Uterus (tissue), 2 donors: ENCODE measurements at regions not wholly inside any gene's neighbourhood (a gene's known extent, or its start where the extent isn't known, plus 50 kb on each side); places are given as distances from the start of the nearest gene placed in this dataset.

Experiments used
- CTCF ChIP-seq, 4 experiments: fragments of 200-600 bp in 2 of 4; fragments of 450-650 bp in 2 of 4; sonication (generic) in 2 of 4; IDR thresholded peaks; one replicate each; pipeline ENCODE4 v1.5.1; 2016 to 2019; ENCODE audit warnings: antibody characterized with exemption in 4 of 4, mild to moderate bottlenecking in 2 of 4, moderate library complexity in 1 of 4
- POLR2A ChIP-seq, 2 donors: fragments of 450-650 bp; IDR thresholded peaks; one replicate each; pipeline ENCODE4 v1.6.1; 2016; ENCODE audit warnings: antibody characterized with exemption in 2 of 2, mild to moderate bottlenecking in 1 of 2, moderate library complexity in 1 of 2

GRCh38 chr6:19087897-19088296 lies 700.7 kb downstream of the RNF144B start:
- no peak for TF ChIP-seq CTCF (IDR thresholded peaks at IDR 0.05)
- no peak for TF ChIP-seq POLR2A (IDR thresholded peaks at IDR 0.05)
